GM12873 (cell line): ENCODE measurements at regions not wholly inside any gene's neighbourhood (a gene's known extent, or its start where the extent isn't known, plus 50 kb on each side); places are given as distances from the start of the nearest gene placed in this dataset.

Source experiments
- CTCF ChIP-seq: IDR thresholded peaks from 2 replicates; pipeline ENCODE4 v1.5.1; 2012; ENCODE audit warnings: low read depth, mild to moderate bottlenecking, moderate library complexity, low read length, control low read depth; ENCODE audit not compliant: insufficient read depth; ENCODE audit errors: missing control alignments

DNA sequence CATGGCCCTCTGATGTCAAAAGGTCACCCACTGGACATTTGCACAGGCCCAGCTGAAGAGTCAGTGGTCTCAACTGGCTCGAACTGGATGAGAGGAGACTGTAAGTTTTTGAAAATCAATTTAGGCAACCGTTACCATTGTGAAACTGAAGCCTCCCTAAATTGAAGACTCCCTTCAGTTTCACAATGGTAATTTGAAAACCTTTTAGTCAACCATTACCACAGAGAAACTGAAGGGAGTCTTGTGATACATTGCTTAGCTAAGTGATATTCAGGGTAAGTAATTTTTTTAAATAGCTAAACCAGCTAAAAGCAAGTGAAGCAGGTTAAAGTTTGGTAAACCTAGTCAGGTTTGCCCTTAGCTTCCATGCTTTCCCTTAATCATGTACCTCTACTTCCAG lies 197.3 kb upstream of the NT5E start:
- no peak for TF ChIP-seq CTCF

GRCh38 chr6:85252085-85252484 lies 197.8 kb upstream of the NT5E start:
- TF ChIP-seq CTCF: no peak

GRCh38 chr6:85251300-85251699 lies 198.6 kb upstream of the NT5E start:
- TF ChIP-seq CTCF: no peak

GRCh38 chr6:85250586-85251220 lies 199.2 kb upstream of the NT5E start:
- no peak for TF ChIP-seq CTCF

GRCh38 chr6:85245004-85245403 lies 204.9 kb upstream of the NT5E start:
- no peak for TF ChIP-seq CTCF

GRCh38 chr6:85241498-85242052 lies 208.3 kb upstream of the NT5E start:
- TF ChIP-seq CTCF: no peak

DNA sequence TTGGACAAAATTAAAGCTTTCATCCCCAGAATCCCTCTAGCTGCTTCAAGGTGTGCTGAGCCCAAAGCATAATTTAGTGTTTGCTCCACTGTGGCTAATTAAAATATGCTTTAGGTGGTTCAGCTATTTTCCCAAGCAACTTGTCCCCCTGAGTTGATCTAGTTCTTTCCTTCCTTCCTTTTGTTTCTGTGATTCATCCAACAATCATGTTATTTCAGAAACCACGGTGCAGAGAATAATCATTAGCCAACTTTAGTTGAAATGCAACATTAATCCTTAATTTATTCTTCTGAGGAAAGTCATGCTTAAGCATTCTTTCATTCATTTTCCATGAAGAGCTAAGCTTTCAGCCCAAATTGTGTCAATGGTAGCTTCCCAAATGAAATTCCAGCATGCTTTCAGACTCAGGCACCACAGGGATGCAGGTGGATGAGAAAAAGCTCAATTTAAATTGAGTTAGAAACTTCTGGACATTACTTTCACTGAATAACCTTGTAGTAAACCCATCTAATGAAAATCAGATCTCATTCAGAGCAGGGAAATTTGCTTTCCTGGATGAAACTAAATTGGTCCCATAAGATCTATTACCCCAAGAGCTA lies 209.0 kb upstream of the NT5E start:
- TF ChIP-seq CTCF: no peak
